Neuronal stem cell (in vitro differentiated cells): ENCODE measurements at regions not wholly inside any gene's neighbourhood (a gene's known extent, or its start where the extent isn't known, plus 50 kb on each side); places are given as distances from the start of the nearest gene placed in this dataset.

Experiments used
- DNase-seq: peaks from one replicate; pipeline ENCODE4 v3.0.0-alpha.2; 2013; ENCODE audit warnings: low spot score
- H2AFZ ChIP-seq: one replicate; pipeline ENCODE4 v1.6.1; 2013; ENCODE audit warnings: mild to moderate bottlenecking, low read length, inconsistent platforms
- H2AK5ac ChIP-seq: 2 replicates; pipeline ENCODE4 v1.6.1; 2013; ENCODE audit warnings: low read depth, mild to moderate bottlenecking, inconsistent platforms, low read length, moderate library complexity, mixed read lengths
- H2BK120ac ChIP-seq: 2 replicates; pipeline ENCODE4 v1.6.1; 2013; ENCODE audit warnings: low read depth, mild to moderate bottlenecking, inconsistent platforms, low read length, moderate library complexity, mixed read lengths
- H2BK12ac ChIP-seq: one replicate; pipeline ENCODE4 v1.6.1; 2013; ENCODE audit warnings: low read length, inconsistent platforms
- H2BK15ac ChIP-seq: 2 replicates; pipeline ENCODE4 v1.6.1; 2013; ENCODE audit warnings: mild to moderate bottlenecking, low read length, inconsistent platforms, mixed read lengths
- H2BK5ac ChIP-seq: one replicate; pipeline ENCODE4 v1.6.1; 2013; ENCODE audit warnings: inconsistent platforms, mild to moderate bottlenecking, low read length, moderate library complexity
- H3K14ac ChIP-seq: one replicate; pipeline ENCODE4 v1.6.1; 2013; ENCODE audit warnings: low read length, inconsistent platforms
- H3K18ac ChIP-seq: 2 replicates; pipeline ENCODE4 v1.6.1; 2013; ENCODE audit warnings: low read length, inconsistent platforms
- H3K23ac ChIP-seq: 2 replicates; pipeline ENCODE4 v1.6.1; 2013; ENCODE audit warnings: low read depth, mild to moderate bottlenecking, mixed read lengths, low read length, inconsistent platforms; ENCODE audit not compliant: poor library complexity
- H3K27ac ChIP-seq: replicated peaks from 3 replicates; pipeline ENCODE4 v1.5.1; 2013; ENCODE audit warnings: low read length, inconsistent platforms
- H3K27me3 ChIP-seq, 3 experiments: 2 replicates each; pipeline ENCODE4 v1.6.1; 2013; ENCODE audit warnings: low read length in 3 of 3, mild to moderate bottlenecking in 2 of 3, inconsistent platforms in 1 of 3, low read depth in 1 of 3, mixed read lengths in 1 of 3, moderate library complexity in 1 of 3; ENCODE audit not compliant: control insufficient read depth in 3 of 3, insufficient read depth in 3 of 3
- H3K36me3 ChIP-seq, 2 donors: replicated peaks in 1 of 2; 2 replicates each; pipeline ENCODE4 v1.6.1; 2013; ENCODE audit warnings: low read length in 2 of 2; ENCODE audit not compliant: control insufficient read depth in 2 of 2, insufficient read depth in 2 of 2
- H3K4ac ChIP-seq: 2 replicates; pipeline ENCODE4 v1.6.1; 2013; ENCODE audit warnings: inconsistent platforms, mild to moderate bottlenecking, low read length, moderate library complexity
- H3K4me1 ChIP-seq, 2 donors: 1 replicate in 1 of 2; 2 replicates in 1 of 2; pipeline ENCODE4 v1.6.1; 2013; ENCODE audit warnings: low read length in 2 of 2, low read depth in 1 of 2; ENCODE audit not compliant: control insufficient read depth in 2 of 2, insufficient read depth in 1 of 2
- H3K4me2 ChIP-seq: one replicate; pipeline ENCODE4 v1.6.1; 2013; ENCODE audit warnings: mild to moderate bottlenecking, low read length, inconsistent platforms; ENCODE audit not compliant: insufficient read depth, poor library complexity, severe bottlenecking
- H3K4me3 ChIP-seq, 2 donors: 2 replicates each; pipeline ENCODE4 v1.5.1; 2013; ENCODE audit warnings: low read length in 2 of 2, mild to moderate bottlenecking in 2 of 2, inconsistent platforms in 1 of 2, moderate library complexity in 1 of 2
- H3K79me1 ChIP-seq: one replicate; pipeline ENCODE4 v1.6.1; 2013; ENCODE audit warnings: low read depth, mild to moderate bottlenecking, inconsistent platforms, low read length, moderate library complexity
- H3K9ac ChIP-seq: one replicate; pipeline ENCODE4 v1.6.1; 2013; ENCODE audit warnings: mild to moderate bottlenecking, low read depth, low read length, inconsistent platforms; ENCODE audit not compliant: poor library complexity
- H3K9me3 ChIP-seq, 2 donors: replicated peaks in 1 of 2; 2 replicates each; pipeline versions ENCODE3 to v1.6.1; 2013; ENCODE audit warnings: low read length in 2 of 2, mild to moderate bottlenecking in 2 of 2, inconsistent platforms in 1 of 2, low read depth in 1 of 2, mixed read lengths in 1 of 2, moderate library complexity in 1 of 2; ENCODE audit not compliant: control insufficient read depth in 2 of 2, insufficient read depth in 1 of 2
- H4K8ac ChIP-seq: one replicate; pipeline ENCODE4 v1.6.1; 2013; ENCODE audit warnings: low read depth, mild to moderate bottlenecking, inconsistent platforms, low read length, moderate library complexity
- H4K91ac ChIP-seq: one replicate; pipeline ENCODE4 v1.6.1; 2013; ENCODE audit warnings: low read length, low read depth, mild to moderate bottlenecking, inconsistent platforms; ENCODE audit not compliant: poor library complexity
- WGBS, 2 donors: extraction: QIAGEN DNeasy Blood & Tissue Kit; methylation state at CpG; one replicate each; pipeline ENCODE4 v1.1.7; 2013; ENCODE audit warnings: missing lambda C conversion rate in 2 of 2, mixed read lengths in 1 of 2; ENCODE audit not compliant: insufficient read length in 2 of 2, insufficient replicate concordance in 1 of 2; ENCODE audit errors: extremely low coverage in 2 of 2; 5-methylcytosine and 5-hydroxymethylcytosine counted together

- Histone ChIP-seq H2BK120ac (no peak overlapping the region), H3K27ac (no peak overlapping the region), H3K4me2 (no peak overlapping the region), H3K9me3 (peaks cover 0 to 2% of the 10 kb centered on the region in 2 donors), H3K4me3 (no peak overlapping the region), H4K8ac (no peak overlapping the region), H3K18ac (peak overlapping the region; percentile 76), H4K91ac (no peak overlapping the region), H3K23ac (no peak overlapping the region), H2BK5ac (no peak overlapping the region), H3K4ac (no peak overlapping the region), H3K4me1 (peaks cover 12 to 17% of the 10 kb centered on the region in 2 donors), H2BK12ac (peak overlapping the region; percentile 77), H3K79me1 (no peaks in the 10 kb centered on the region), H3K9ac (no peak overlapping the region), H2BK15ac (peak overlapping the region; percentile 17), H2AK5ac (peak overlapping the region; percentile 16), H3K14ac (peak overlapping the region; percentile 3), H3K27me3 (no peaks in the 10 kb centered on the region), H3K36me3 (no peaks in the 10 kb centered on the region), H2AFZ (peak overlapping the region; percentile 86)
- WGBS, 2 donors: no CpG with 5 or more reads among the region's 13 CpGs
- DNase-seq: no peak
Observed at GRCh38 chr2:100198461-100199230, 56.3 kb upstream of the AFF3 start.

GRCh38 chr2:100197631-100198153 is 55.3 kb upstream of the AFF3 start:
- H3K9me3 ChIP-seq: peaks cover 0 to 2% of the 10 kb centered on the region in 2 donors
- H3K79me1 ChIP-seq: no peaks in the 10 kb centered on the region
- H4K8ac ChIP-seq: no peak overlapping the region
- no peak overlapping the region for H3K14ac ChIP-seq
- H4K91ac ChIP-seq: no peak overlapping the region
- no peak overlapping the region for H3K9ac ChIP-seq
- no peak overlapping the region for H2BK5ac ChIP-seq
- H3K4ac ChIP-seq: no peak overlapping the region
- no CpG with 5 or more reads among the region's 8 CpGs for WGBS, 2 donors
- H3K4me3 ChIP-seq: no peak overlapping the region
- H3K36me3 ChIP-seq: no peaks in the 10 kb centered on the region
- peak; percentile 36 for DNase-seq
- no peak overlapping the region for H3K23ac ChIP-seq
- no peak overlapping the region for H2BK12ac ChIP-seq
- H3K4me2 ChIP-seq: no peak overlapping the region
- peaks cover 12 to 17% of the 10 kb centered on the region in 2 donors for H3K4me1 ChIP-seq
- peak overlapping the region; percentile 22 for H3K18ac ChIP-seq
- peak overlapping the region; percentile 86 for H2AFZ ChIP-seq
- H2BK15ac ChIP-seq: no peak overlapping the region
- H3K27ac ChIP-seq: no peak overlapping the region
- no peak overlapping the region for H2AK5ac ChIP-seq
- no peaks in the 10 kb centered on the region for H3K27me3 ChIP-seq
- no peak overlapping the region for H2BK120ac ChIP-seq

GRCh38 chr2:100196786-100197494 is 54.5 kb upstream of the AFF3 start:
- WGBS, 2 donors: no CpG with 5 or more reads among the region's 18 CpGs
- H3K4me1 ChIP-seq: peaks cover 12 to 17% of the 10 kb centered on the region in 2 donors

GRCh38 chr2:100195942-100196341 is 53.6 kb upstream of the AFF3 start:
- Histone ChIP-seq H2BK15ac (peak overlapping the region; percentile 40), H3K4me2 (no peak overlapping the region), H3K36me3 (no peaks in the 10 kb centered on the region), H3K4me1 (peaks cover 12 to 17% of the 10 kb centered on the region in 2 donors), H2BK120ac (no peak overlapping the region), H3K79me1 (no peaks in the 10 kb centered on the region), H3K27me3 (no peaks in the 10 kb centered on the region), H3K23ac (no peak overlapping the region), H3K9me3 (peaks cover 0 to 2% of the 10 kb centered on the region in 2 donors), H4K8ac (no peak overlapping the region), H2BK5ac (no peak overlapping the region), H2AFZ (no peak overlapping the region), H3K4ac (no peak overlapping the region), H3K14ac (no peak overlapping the region), H4K91ac (no peak overlapping the region), H2BK12ac (no peak overlapping the region), H3K27ac (no peak overlapping the region), H3K9ac (no peak overlapping the region), H3K18ac (peak overlapping the region; percentile 22), H3K4me3 (no peak overlapping the region), H2AK5ac (no peak overlapping the region)
- no peak for DNase-seq
- no CpG with 5 or more reads among the region's 5 CpGs for WGBS, 2 donors

More at GRCh38 chr2:100196786-100197494, 54.5 kb upstream of the AFF3 start:
- Histone ChIP-seq H3K18ac (no peak overlapping the region), H3K9me3 (peaks cover 0 to 2% of the 10 kb centered on the region in 2 donors), H2AK5ac (no peak overlapping the region), H2BK15ac (no peak overlapping the region), H3K9ac (no peak overlapping the region), H2BK5ac (no peak overlapping the region), H3K36me3 (no peaks in the 10 kb centered on the region), H3K27ac (no peak overlapping the region), H3K27me3 (no peaks in the 10 kb centered on the region), H2BK120ac (no peak overlapping the region), H3K79me1 (no peaks in the 10 kb centered on the region), H3K4me2 (no peak overlapping the region), H2AFZ (peak overlapping the region; percentile 86), H3K4me3 (no peak overlapping the region), H3K14ac (no peak overlapping the region), H4K8ac (no peak overlapping the region), H2BK12ac (no peak overlapping the region), H3K23ac (no peak overlapping the region), H4K91ac (no peak overlapping the region), H3K4ac (no peak overlapping the region)
- no peak for DNase-seq
